Naive thymus-derived CD4-positive, alpha-beta T cell (primary cell): ENCODE measurements at regions not wholly inside any gene's neighbourhood (a gene's known extent, or its start where the extent isn't known, plus 50 kb on each side); places are given as distances from the start of the nearest gene placed in this dataset.

Experiments used
- ATAC-seq: fragments of 150-1000 bp; cut with Tn5 transposase; 2 replicates; pipeline ENCODE4 v1.10.0; 2021; ENCODE audit warnings: mild to moderate bottlenecking, moderate library complexity
- CTCF ChIA-PET: fragments of 350-600 bp; sonication (Branson Sonifier 250); formaldehyde crosslinking; loops from one replicate; lab custom pipeline; 2021; ENCODE audit warnings: antibody characterized with exemption; lab: Charles Lee
- POLR2A ChIA-PET: fragments of 350-600 bp; sonication (Branson Sonifier 250); formaldehyde crosslinking; loops from one replicate; lab custom pipeline; 2021; ENCODE audit warnings: antibody characterized with exemption, inconsistent platforms; lab: Charles Lee
- DNase-seq, 9 donors: peaks; one replicate each; pipeline versions ENCODE4 v3.0.0 to v3.0.0-alpha.2; 2020 to 2022; ENCODE audit warnings: mixed read lengths in 1 of 9
- H3K27ac ChIP-seq: one replicate; pipeline ENCODE4 v1.7.0; 2013; ENCODE audit warnings: mild to moderate bottlenecking, low read depth, low read length, moderate library complexity
- H3K27me3 ChIP-seq, 2 donors: one replicate each; pipeline ENCODE4 v1.7.0; 2013; ENCODE audit warnings: low read length in 2 of 2, mild to moderate bottlenecking in 2 of 2, moderate library complexity in 2 of 2; ENCODE audit not compliant: control insufficient read depth in 2 of 2, insufficient read depth in 2 of 2
- H3K36me3 ChIP-seq, 3 experiments: 1 replicate in 2 of 3; 2 replicates in 1 of 3; pipeline ENCODE4 v1.7.0; 2013; ENCODE audit warnings: low read length in 3 of 3, mild to moderate bottlenecking in 3 of 3, moderate library complexity in 1 of 3; ENCODE audit not compliant: insufficient read depth in 3 of 3, control insufficient read depth in 2 of 3
- H3K4me1 ChIP-seq, 2 donors: one replicate each; pipeline ENCODE4 v1.7.0; 2013; ENCODE audit warnings: low read length in 2 of 2, mild to moderate bottlenecking in 2 of 2, moderate library complexity in 1 of 2; ENCODE audit not compliant: control insufficient read depth in 2 of 2, insufficient read depth in 2 of 2
- H3K4me3 ChIP-seq: 2 replicates; pipeline ENCODE4 v1.7.0; 2013; ENCODE audit warnings: mild to moderate bottlenecking, low read length
- H3K9me3 ChIP-seq, 3 experiments: 1 replicate in 2 of 3; 2 replicates in 1 of 3; pipeline ENCODE4 v1.7.0; 2013; ENCODE audit warnings: low read length in 3 of 3; ENCODE audit not compliant: control insufficient read depth in 2 of 3
- H3K27ac Mint-ChIP-seq, 9 donors: one replicate each; pipeline ENCODE4 v1.8.0; 2020 to 2022; ENCODE audit warnings: mixed read lengths in 9 of 9, mild to moderate bottlenecking in 8 of 9, moderate library complexity in 5 of 9, inconsistent platforms in 2 of 9
- H3K27me3 Mint-ChIP-seq, 5 donors: one replicate each; pipeline ENCODE4 v1.8.0; 2021 to 2022; ENCODE audit warnings: mixed read lengths in 5 of 5, mild to moderate bottlenecking in 1 of 5
- H3K36me3 Mint-ChIP-seq, 5 donors: one replicate each; pipeline ENCODE4 v1.8.0; 2020 to 2022; ENCODE audit warnings: mixed read lengths in 5 of 5, mild to moderate bottlenecking in 3 of 5, inconsistent platforms in 1 of 5
- H3K4me1 Mint-ChIP-seq, 7 donors: one replicate each; pipeline ENCODE4 v1.8.0; 2020 to 2022; ENCODE audit warnings: mixed read lengths in 7 of 7, mild to moderate bottlenecking in 3 of 7, inconsistent platforms in 1 of 7
- H3K4me3 Mint-ChIP-seq, 10 donors: one replicate each; pipeline ENCODE4 v1.8.0; 2020 to 2022; ENCODE audit warnings: mild to moderate bottlenecking in 10 of 10, mixed read lengths in 10 of 10, moderate library complexity in 6 of 10, inconsistent platforms in 2 of 10
- H3K9me3 Mint-ChIP-seq, 11 donors: one replicate each; pipeline ENCODE4 v1.8.0; 2020 to 2022; ENCODE audit warnings: mixed read lengths in 11 of 11, mild to moderate bottlenecking in 4 of 11, inconsistent platforms in 1 of 11, moderate library complexity in 1 of 11
- intact Hi-C, 2 donors: fragments of 100-400 bp; cut with micrococcal nuclease; formaldehyde crosslinking; loops; one replicate each; pipeline ENCODE4 v1.15.1; 2023

GRCh38 chr3:80234706-80235105, 466.9 kb upstream of the ROBO1 start:
- Mint-ChIP-seq H3K9me3 (peaks cover 0 to 10% (median 3%) of the 10 kb centered on the region in 11 donors), H3K27me3 (no peaks in the 10 kb centered on the region), H3K27ac (no peak overlapping the region), H3K36me3 (no peaks in the 10 kb centered on the region), H3K4me3 (no peak overlapping the region), H3K4me1 (no peaks in the 10 kb centered on the region)
- H3K4me1 ChIP-seq: no peaks in the 10 kb centered on the region
- POLR2A ChIA-PET: no interaction called here
- CTCF ChIA-PET: no interaction called here
- ATAC-seq (no peak), DNase-seq (no peak)
- no peaks in the 10 kb centered on the region for H3K9me3 ChIP-seq
- no peaks in the 10 kb centered on the region for H3K27me3 ChIP-seq
- intact Hi-C loops: no loop called here
- no peaks in the 10 kb centered on the region for H3K36me3 ChIP-seq
- H3K27ac ChIP-seq: no peak overlapping the region
- no peak overlapping the region for H3K4me3 ChIP-seq

GRCh38 chr3:80233576-80233975, 465.8 kb upstream of the ROBO1 start:
- no peaks in the 10 kb centered on the region for H3K9me3 ChIP-seq
- no peaks in the 10 kb centered on the region for H3K27me3 ChIP-seq
- no peaks in the 10 kb centered on the region for H3K4me1 ChIP-seq
- Mint-ChIP-seq H3K9me3 (peaks cover 0 to 11% (median 3%) of the 10 kb centered on the region in 11 donors), H3K36me3 (no peaks in the 10 kb centered on the region), H3K4me1 (no peaks in the 10 kb centered on the region), H3K27ac (no peak overlapping the region), H3K4me3 (no peak overlapping the region), H3K27me3 (no peaks in the 10 kb centered on the region)
- H3K4me3 ChIP-seq: no peak overlapping the region
- intact Hi-C loops: no loop called here
- H3K27ac ChIP-seq: no peak overlapping the region
- ATAC-seq: no peak
- POLR2A ChIA-PET: no interaction called here
- no peak for DNase-seq
- CTCF ChIA-PET: no interaction called here
- H3K36me3 ChIP-seq: no peaks in the 10 kb centered on the region

DNA sequence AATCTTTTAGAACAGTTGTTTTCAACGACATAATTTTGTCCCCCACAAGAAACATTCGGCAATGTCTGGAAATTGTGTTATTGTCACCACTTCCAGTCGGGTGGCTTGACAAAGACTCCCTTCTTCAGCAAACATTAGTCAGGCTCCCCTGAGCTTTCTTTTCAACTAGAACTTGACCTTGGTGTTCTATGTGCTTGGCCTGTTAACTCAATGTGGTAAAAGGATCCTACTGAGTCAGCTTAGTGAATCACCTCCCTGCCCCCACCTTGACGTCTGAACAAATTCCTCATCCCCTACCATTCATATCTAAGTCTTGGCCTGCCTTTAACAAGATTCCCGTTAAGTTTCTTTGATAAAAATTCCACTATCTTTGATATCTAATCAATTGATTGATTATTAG, 465.0 kb upstream of the ROBO1 start:
- Mint-ChIP-seq H3K27ac (no peak overlapping the region), H3K4me3 (no peak overlapping the region), H3K36me3 (no peaks in the 10 kb centered on the region), H3K9me3 (peaks cover 0 to 18% (median 4%) of the 10 kb centered on the region in 11 donors), H3K27me3 (no peaks in the 10 kb centered on the region), H3K4me1 (no peaks in the 10 kb centered on the region)
- ChIA-PET CTCF (no interaction called here), POLR2A (no interaction called here)
- no peaks in the 10 kb centered on the region for H3K4me1 ChIP-seq
- H3K27ac ChIP-seq: no peak overlapping the region
- no peaks in the 10 kb centered on the region for H3K9me3 ChIP-seq
- DNase-seq (no peak), ATAC-seq (no peak)
- H3K27me3 ChIP-seq: no peaks in the 10 kb centered on the region
- no peaks in the 10 kb centered on the region for H3K36me3 ChIP-seq
- no peak overlapping the region for H3K4me3 ChIP-seq
- intact Hi-C loops: no loop called here

DNA sequence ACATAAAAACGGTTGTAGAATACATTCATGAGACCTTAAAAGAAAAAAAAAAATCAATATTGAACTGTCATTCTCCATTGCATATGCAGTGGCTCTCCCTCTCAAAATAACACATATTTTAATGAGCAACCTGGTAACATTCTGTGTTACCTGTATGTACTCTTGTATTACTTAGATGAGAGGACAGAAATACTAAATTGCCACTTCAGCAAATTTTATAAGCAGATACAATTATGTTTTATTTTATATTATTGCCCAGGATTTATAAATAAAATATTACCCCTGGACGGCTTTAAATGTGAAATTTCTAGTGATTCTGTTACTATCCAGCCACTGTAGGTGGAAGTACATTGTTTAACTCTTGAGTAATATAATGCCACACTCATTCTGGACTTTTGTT, 463.2 kb upstream of the ROBO1 start:
- POLR2A ChIA-PET: no interaction called here
- Mint-ChIP-seq H3K27me3 (no peaks in the 10 kb centered on the region), H3K4me3 (no peak overlapping the region), H3K9me3 (peaks cover 0 to 21% (median 5%) of the 10 kb centered on the region in 11 donors), H3K4me1 (no peaks in the 10 kb centered on the region), H3K27ac (no peak overlapping the region), H3K36me3 (no peaks in the 10 kb centered on the region)
- no peak for DNase-seq
- intact Hi-C loops: no loop called here
- H3K4me1 ChIP-seq: no peaks in the 10 kb centered on the region
- no peak overlapping the region for H3K27ac ChIP-seq
- H3K9me3 ChIP-seq: no peaks in the 10 kb centered on the region
- ATAC-seq: no peak
- CTCF ChIA-PET: no interaction called here
- no peaks in the 10 kb centered on the region for H3K27me3 ChIP-seq
- no peak overlapping the region for H3K4me3 ChIP-seq
- H3K36me3 ChIP-seq: no peaks in the 10 kb centered on the region

- Histone ChIP-seq H3K4me3 (no peak overlapping the region), H3K4me1 (no peaks in the 10 kb centered on the region), H3K36me3 (no peaks in the 10 kb centered on the region), H3K27ac (no peak overlapping the region), H3K27me3 (no peaks in the 10 kb centered on the region), H3K9me3 (no peaks in the 10 kb centered on the region)
- H3K36me3 Mint-ChIP-seq: no peaks in the 10 kb centered on the region
- no peak for DNase-seq
- H3K9me3 Mint-ChIP-seq: peaks cover 0 to 26% (median 6%) of the 10 kb centered on the region in 11 donors
- H3K4me3 Mint-ChIP-seq: no peak overlapping the region
- intact Hi-C loops: no loop called here
- no peaks in the 10 kb centered on the region for H3K4me1 Mint-ChIP-seq
- CTCF ChIA-PET: no interaction called here
- H3K27me3 Mint-ChIP-seq: no peaks in the 10 kb centered on the region
- H3K27ac Mint-ChIP-seq: no peak overlapping the region
- POLR2A ChIA-PET: no interaction called here
- ATAC-seq: no peak
Measured at GRCh38 chr3:80227216-80227615, 459.4 kb upstream of the ROBO1 start.

DNA sequence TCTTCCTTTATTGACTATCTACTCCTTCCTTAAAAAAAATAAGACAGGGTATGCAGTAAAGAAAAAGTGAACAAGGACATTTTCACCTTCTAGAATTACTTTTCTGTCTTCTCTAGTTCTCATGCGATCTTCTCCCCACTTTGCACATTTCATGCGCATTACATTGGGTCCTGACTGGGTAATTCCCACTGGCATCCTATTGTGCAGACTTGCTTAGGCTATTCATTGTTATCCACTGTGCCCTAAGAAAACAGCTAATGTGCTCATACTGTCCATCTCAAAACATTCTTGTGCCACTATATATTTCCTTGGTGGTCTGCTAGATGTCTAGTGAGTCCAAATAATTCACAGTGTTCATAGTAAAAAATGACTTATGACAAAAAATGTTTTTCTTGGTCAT, 447.4 kb upstream of the ROBO1 start:
- H3K4me3 Mint-ChIP-seq: no peak overlapping the region
- no peaks in the 10 kb centered on the region for H3K4me1 Mint-ChIP-seq
- no peak overlapping the region for H3K27ac ChIP-seq
- H3K27me3 Mint-ChIP-seq: no peaks in the 10 kb centered on the region
- no peaks in the 10 kb centered on the region for H3K36me3 Mint-ChIP-seq
- H3K9me3 ChIP-seq: peaks cover 0 to 4% (median 0%) of the 10 kb centered on the region in 3 experiments
- H3K27me3 ChIP-seq: no peaks in the 10 kb centered on the region
- intact Hi-C loops: no loop called here
- no peaks in the 10 kb centered on the region for H3K36me3 ChIP-seq
- H3K9me3 Mint-ChIP-seq: peaks cover 0 to 16% (median 5%) of the 10 kb centered on the region in 11 donors
- no peak for ATAC-seq
- no peaks in the 10 kb centered on the region for H3K4me1 ChIP-seq
- no peak overlapping the region for H3K4me3 ChIP-seq
- H3K27ac Mint-ChIP-seq: no peak overlapping the region
- no peak for DNase-seq
- POLR2A ChIA-PET: no interaction called here
- CTCF ChIA-PET: no interaction called here

DNA sequence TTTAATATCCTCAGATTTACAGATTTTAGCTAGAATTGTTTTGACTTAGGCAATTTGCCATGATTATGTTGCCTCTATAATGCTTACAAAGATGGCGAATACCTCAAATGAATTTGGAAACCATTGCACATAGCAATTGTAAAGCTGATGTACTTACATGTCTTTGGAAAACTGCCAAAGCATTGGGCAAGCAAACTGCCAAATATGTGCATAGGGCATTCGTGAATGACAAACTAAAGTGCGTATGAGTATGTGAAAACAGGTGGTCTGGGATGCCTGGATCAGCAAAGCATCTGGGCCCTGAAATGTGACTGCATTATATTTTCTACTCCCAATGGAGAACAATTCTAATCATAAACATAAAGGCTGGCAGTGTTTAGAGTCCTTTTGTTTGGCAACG, 445.3 kb upstream of the ROBO1 start:
- Histone ChIP-seq H3K36me3 (no peaks in the 10 kb centered on the region), H3K4me1 (no peaks in the 10 kb centered on the region), H3K27ac (no peak overlapping the region), H3K27me3 (no peaks in the 10 kb centered on the region), H3K9me3 (peaks cover 0 to 4% (median 0%) of the 10 kb centered on the region in 3 experiments), H3K4me3 (no peak overlapping the region)
- peaks cover 0 to 16% (median 7%) of the 10 kb centered on the region in 11 donors for H3K9me3 Mint-ChIP-seq
- ChIA-PET CTCF (no interaction called here), POLR2A (no interaction called here)
- no peaks in the 10 kb centered on the region for H3K27me3 Mint-ChIP-seq
- no peak overlapping the region for H3K4me3 Mint-ChIP-seq
- intact Hi-C loops: no loop called here
- no peak overlapping the region for H3K27ac Mint-ChIP-seq
- ATAC-seq: no peak
- DNase-seq: no peak
- no peaks in the 10 kb centered on the region for H3K4me1 Mint-ChIP-seq
- H3K36me3 Mint-ChIP-seq: no peaks in the 10 kb centered on the region
